ENCODE measurements at regions not wholly inside any gene's neighbourhood (a gene's known extent, or its start where the extent isn't known, plus 50 kb on each side); places are given as distances from the start of the nearest gene placed in this dataset.
"Not testable (repeated sequence)": the region's sequence is repeated elsewhere in the genome, so short reads cannot be mapped to it uniquely, and the experiment has no call there.

DNA sequence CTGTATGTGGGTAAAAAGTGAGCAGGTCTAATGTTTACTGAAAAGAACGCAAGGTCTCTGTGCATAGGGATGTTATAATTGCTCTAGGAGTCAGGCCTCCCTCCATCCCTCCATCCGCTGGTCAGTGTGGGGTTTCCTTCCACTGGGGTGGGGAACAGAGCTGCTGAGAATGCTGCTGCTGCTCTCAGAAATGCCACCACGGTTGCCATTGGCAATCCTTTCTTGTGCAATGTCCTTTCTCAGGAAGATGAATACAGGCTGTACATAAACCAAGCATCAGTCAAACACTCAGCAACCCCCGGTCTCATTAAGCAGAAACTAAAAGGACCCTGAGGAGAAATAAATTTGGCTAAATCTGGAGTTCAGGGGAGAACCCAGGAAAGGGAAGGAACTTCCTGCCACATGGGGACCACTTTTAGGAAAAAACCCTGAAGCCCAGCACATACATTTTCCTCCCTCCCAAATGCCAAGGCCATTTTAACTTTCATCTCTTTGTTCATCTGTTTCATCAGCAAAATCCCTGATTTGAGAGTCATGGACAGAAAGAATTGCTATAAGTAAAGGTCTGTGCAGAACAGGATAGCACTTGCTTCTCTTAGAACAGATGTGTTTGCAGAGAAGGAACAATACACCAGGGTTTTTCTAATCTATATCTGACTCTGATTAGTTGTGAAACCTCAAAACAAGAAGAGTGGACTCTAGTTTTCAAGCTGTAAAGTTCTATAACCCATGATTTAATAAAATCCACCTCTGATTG, 70.4 kb upstream of the SLC1A3 start:
- DNase-seq, result no peak

DNA sequence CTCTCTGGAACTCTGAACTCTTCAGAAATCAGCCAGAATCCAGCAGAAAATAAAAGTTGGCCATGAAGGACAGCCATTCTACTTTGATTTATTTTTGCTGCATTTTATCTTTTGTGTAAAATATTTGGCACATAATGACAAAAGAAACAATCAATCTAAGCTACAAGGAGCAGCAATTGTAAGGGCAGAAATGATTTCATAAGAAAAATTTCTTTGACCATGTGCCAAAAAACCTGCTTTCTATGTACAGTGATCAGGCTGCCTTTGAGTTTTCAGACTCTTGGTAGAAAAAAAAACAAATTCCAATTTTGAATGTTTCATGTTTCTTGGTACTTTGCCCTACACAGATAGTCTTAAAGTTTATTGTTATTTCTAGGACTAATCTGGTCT, 69.8 kb upstream of the SLC1A3 start:
- no peak for DNase-seq

DNA sequence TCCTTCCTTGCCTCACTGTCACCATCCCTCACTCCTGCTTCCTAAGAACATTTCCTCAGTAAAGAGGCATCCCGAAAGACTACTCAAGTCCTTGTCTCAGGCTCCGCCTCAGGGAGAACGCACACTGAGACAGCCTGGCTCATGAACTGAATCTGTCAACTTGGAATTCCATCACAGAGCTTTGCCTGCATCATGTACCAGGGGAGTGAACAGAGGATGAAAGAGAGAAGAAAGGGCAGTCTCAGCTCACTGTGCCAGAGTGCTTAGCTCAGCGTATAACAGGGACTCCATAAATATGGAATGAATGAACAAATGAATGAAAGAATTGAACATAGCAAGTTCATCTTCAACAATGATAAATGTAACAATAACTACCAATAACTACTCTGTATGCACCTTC, 68.7 kb upstream of the SLC1A3 start:
- DNase-seq, result no peak

DNA sequence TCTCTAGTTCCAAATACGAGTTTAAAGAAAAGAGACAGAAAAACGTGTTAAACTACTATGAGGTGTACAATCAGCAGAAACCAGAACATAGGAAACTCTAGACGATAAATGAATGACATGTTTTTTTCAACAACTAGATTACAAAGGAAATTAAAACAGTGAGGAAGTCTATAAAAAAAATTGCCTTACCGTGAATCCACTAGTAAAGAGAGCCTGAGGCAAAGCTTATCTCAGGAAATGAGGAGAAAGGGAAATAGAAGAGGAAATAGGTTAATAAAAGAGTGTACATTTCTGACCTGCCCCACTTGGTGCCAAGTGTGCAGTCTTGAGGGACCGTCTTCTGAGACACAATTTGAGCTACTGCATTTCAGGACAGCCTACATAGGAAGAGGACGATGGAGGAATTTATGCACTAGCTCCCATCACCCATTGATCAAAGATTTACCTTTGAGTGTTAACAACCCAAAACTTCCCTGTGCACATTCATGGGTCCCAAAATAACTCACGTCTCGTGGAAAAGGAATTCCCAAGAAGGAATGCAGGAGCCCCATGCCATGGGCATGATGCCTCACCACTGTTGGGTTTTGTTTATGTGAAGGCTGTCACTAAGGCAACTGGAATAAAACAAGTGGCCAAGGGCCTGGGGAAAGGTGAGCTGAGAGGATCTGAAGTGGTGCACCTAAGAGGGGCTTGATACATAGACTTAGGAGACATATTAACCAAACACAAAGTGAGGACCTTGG, 53.6 kb upstream of the SLC1A3 start:
- DNase-seq, result no peak

DNA sequence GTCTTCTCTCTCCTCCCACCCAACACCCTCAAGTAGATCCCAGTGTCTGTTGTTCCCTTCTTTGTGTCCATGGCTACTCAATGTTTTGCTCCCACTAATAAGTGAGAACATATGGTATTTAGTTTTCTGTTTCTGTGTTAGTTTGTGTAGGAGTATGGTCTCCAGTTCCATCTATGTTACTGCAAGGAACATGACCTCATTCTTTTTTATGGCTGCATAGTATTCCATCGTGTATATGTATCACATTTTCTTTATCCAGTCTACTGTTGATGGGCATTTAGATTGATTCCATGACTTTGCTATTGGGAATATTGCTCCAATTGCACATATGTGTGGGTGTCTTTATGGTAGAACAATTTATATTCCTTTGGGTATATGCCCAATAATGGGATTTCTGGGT, 51.4 kb upstream of the SLC1A3 start:
- DNase-seq, result not testable (repeated sequence)
